Liver (tissue), 3 donors: ENCODE measurements at regions not wholly inside any gene's neighbourhood (a gene's known extent, or its start where the extent isn't known, plus 50 kb on each side); places are given as distances from the start of the nearest gene placed in this dataset.

Source experiments
- CTCF ChIP-seq: fragments of 150-350 bp; IDR thresholded peaks from 2 replicates; pipeline ENCODE4 v1.5.1; 2017; ENCODE audit warnings: improper control_type of control experiment, low read depth, low read length; ENCODE audit not compliant: missing input control
- RAD21 ChIP-seq, 2 donors: IDR thresholded peaks; 2 replicates each; pipeline ENCODE4 v1.6.1; 2016; ENCODE audit warnings: antibody characterized with exemption in 2 of 2, mild to moderate bottlenecking in 2 of 2
- YY1 ChIP-seq: IDR thresholded peaks from 2 replicates; pipeline ENCODE4 v1.6.1; 2016; ENCODE audit warnings: antibody characterized with exemption, mild to moderate bottlenecking
- TF ChIP-seq, protein P1 (sequence below): IDR thresholded peaks from 2 replicates; pipeline ENCODE4 v1.6.1; 2016; ENCODE audit warnings: antibody characterized with exemption
- donor health status: healthy.
- donor health status: healthy.

- TF ChIP-seq CTCF (no peak), YY1 (peak; percentile 72), RAD21 (IDR thresholded peaks at IDR 0.05) (peak; percentile 64 to 70)
- TF ChIP-seq, protein P1, sequence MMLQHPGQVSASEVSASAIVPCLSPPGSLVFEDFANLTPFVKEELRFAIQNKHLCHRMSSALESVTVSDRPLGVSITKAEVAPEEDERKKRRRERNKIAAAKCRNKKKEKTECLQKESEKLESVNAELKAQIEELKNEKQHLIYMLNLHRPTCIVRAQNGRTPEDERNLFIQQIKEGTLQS, result peak; percentile 54
Observed at GRCh38 chr2:200077210-200077650, 121.8 kb downstream of the MAIP1 start.
